Astrocyte (in vitro differentiated cells and primary cell): ENCODE measurements at regions not wholly inside any gene's neighbourhood (a gene's known extent, or its start where the extent isn't known, plus 50 kb on each side); places are given as distances from the start of the nearest gene placed in this dataset.

ENCODE experiments used
- DNase-seq: peaks from one replicate; pipeline ENCODE4 v3.0.0-alpha.2; 2010; ENCODE audit warnings: low read depth
- FAIRE-seq: peaks from 2 replicates; lab custom pipeline; 2011; peaks lifted over from hg19 to GRCh38; lab: Jason Lieb, UNC
- H2AFZ ChIP-seq: 2 replicates; pipeline ENCODE4 v1.6.0; 2012; ENCODE audit warnings: low read depth, low read length, inconsistent platforms
- H3K27ac ChIP-seq: 2 replicates; pipeline ENCODE4 v1.5.1; 2011; ENCODE audit warnings: low read depth, low read length, inconsistent platforms
- H3K27me3 ChIP-seq: 2 replicates; pipeline ENCODE4 v1.6.0; 2011; ENCODE audit warnings: low read length, inconsistent platforms; ENCODE audit not compliant: insufficient read depth
- H3K36me3 ChIP-seq: 2 replicates; pipeline ENCODE4 v1.5.1; 2011; ENCODE audit warnings: low read length, inconsistent platforms; ENCODE audit not compliant: insufficient read depth
- H3K4me1 ChIP-seq: 2 replicates; pipeline ENCODE4 v1.5.1; 2011; ENCODE audit warnings: low read length, inconsistent platforms; ENCODE audit not compliant: insufficient read depth
- H3K4me2 ChIP-seq: 2 replicates; pipeline ENCODE4 v1.6.0; 2012; ENCODE audit warnings: low read length, inconsistent platforms
- H3K4me3 ChIP-seq: 2 replicates; pipeline ENCODE4 v1.5.1; 2011; ENCODE audit warnings: low read depth, mild to moderate bottlenecking, low read length, inconsistent platforms; ENCODE audit not compliant: insufficient read depth
- H3K79me2 ChIP-seq: 2 replicates; pipeline ENCODE4 v1.6.0; 2012; ENCODE audit warnings: mild to moderate bottlenecking, low read length, inconsistent platforms; ENCODE audit not compliant: insufficient read depth
- H3K9ac ChIP-seq: 2 replicates; pipeline ENCODE4 v1.6.0; 2012; ENCODE audit warnings: mild to moderate bottlenecking, low read length, inconsistent platforms
- H3K9me3 ChIP-seq: 2 replicates; pipeline ENCODE4 v1.5.1; 2012; ENCODE audit warnings: low read depth, mild to moderate bottlenecking, low read length, inconsistent platforms; ENCODE audit not compliant: insufficient read depth
- H4K20me1 ChIP-seq: 2 replicates; pipeline ENCODE4 v1.6.0; 2012; ENCODE audit warnings: low read length, inconsistent platforms; ENCODE audit not compliant: insufficient read depth
- H3K27ac Mint-ChIP-seq: one replicate; pipeline ENCODE4 v1.8.0; 2021; ENCODE audit warnings: mild to moderate bottlenecking, mixed read lengths; ENCODE audit not compliant: unreplicated experiment
- H3K27me3 Mint-ChIP-seq: one replicate; pipeline ENCODE4 v1.8.0; 2021; ENCODE audit warnings: low read depth, mixed read lengths; ENCODE audit not compliant: unreplicated experiment
- H3K36me3 Mint-ChIP-seq: one replicate; pipeline ENCODE4 v1.8.0; 2021; ENCODE audit warnings: low read depth, mixed read lengths; ENCODE audit not compliant: unreplicated experiment
- H3K4me1 Mint-ChIP-seq: one replicate; pipeline ENCODE4 v1.8.0; 2021; ENCODE audit warnings: low read depth, mixed read lengths; ENCODE audit not compliant: unreplicated experiment
- H3K4me3 Mint-ChIP-seq: one replicate; pipeline ENCODE4 v1.8.0; 2021; ENCODE audit warnings: mild to moderate bottlenecking, moderate library complexity, mixed read lengths; ENCODE audit not compliant: unreplicated experiment
- H3K9me3 Mint-ChIP-seq: one replicate; pipeline ENCODE4 v1.8.0; 2021; ENCODE audit warnings: mild to moderate bottlenecking, mixed read lengths; ENCODE audit not compliant: unreplicated experiment
- CTCF ChIP-seq: IDR thresholded peaks from 2 replicates; pipeline ENCODE4 v1.5.1; 2011; ENCODE audit warnings: low read depth, mild to moderate bottlenecking, inconsistent platforms, low read length, moderate library complexity; ENCODE audit not compliant: insufficient read depth
- EZH2 ChIP-seq: IDR thresholded peaks from 2 replicates; pipeline ENCODE4 v1.6.1; 2012; ENCODE audit warnings: mild to moderate bottlenecking, low read length, inconsistent platforms; ENCODE audit not compliant: insufficient read depth

- FAIRE-seq (no peak), DNase-seq (no peak)
- Histone ChIP-seq H4K20me1 (no peaks in the 10 kb centered on the region), H3K27me3 (no peaks in the 10 kb centered on the region), H3K9me3 (no peaks in the 10 kb centered on the region), H2AFZ (no peak overlapping the region), H3K4me1 (no peaks in the 10 kb centered on the region), H3K36me3 (no peaks in the 10 kb centered on the region), H3K4me2 (no peak overlapping the region), H3K9ac (no peak overlapping the region), H3K27ac (no peak overlapping the region), H3K79me2 (no peaks in the 10 kb centered on the region), H3K4me3 (no peak overlapping the region)
- Mint-ChIP-seq H3K4me1 (peaks cover 8% of the 10 kb centered on the region), H3K36me3 (no peaks in the 10 kb centered on the region), H3K27me3 (peaks cover 27% of the 10 kb centered on the region), H3K4me3 (no peak overlapping the region), H3K27ac (no peak overlapping the region), H3K9me3 (peaks cover 2% of the 10 kb centered on the region)
- no peak for TF ChIP-seq EZH2
- TF ChIP-seq CTCF, result no peak
These were observed 445.1 kb downstream of the SIPA1L2 start for GRCh38 chr1:232184561-232185530.

GRCh38 chr1:232183802-232184201 is 446.1 kb downstream of the SIPA1L2 start:
- FAIRE-seq (no peak), DNase-seq (no peak)
- H3K4me2 ChIP-seq, result no peak overlapping the region
- no peaks in the 10 kb centered on the region for H3K4me1 ChIP-seq
- H3K27me3 ChIP-seq, result no peaks in the 10 kb centered on the region
- H3K36me3 ChIP-seq, result no peaks in the 10 kb centered on the region
- TF ChIP-seq CTCF, result no peak
- no peak overlapping the region for H3K4me3 Mint-ChIP-seq
- H3K9ac ChIP-seq, result no peak overlapping the region
- peaks cover 8% of the 10 kb centered on the region for H3K4me1 Mint-ChIP-seq
- H3K79me2 ChIP-seq, result no peaks in the 10 kb centered on the region
- H3K27ac ChIP-seq, result no peak overlapping the region
- H3K9me3 Mint-ChIP-seq, result peaks cover 2% of the 10 kb centered on the region
- no peak overlapping the region for H3K27ac Mint-ChIP-seq
- H3K27me3 Mint-ChIP-seq, result peaks cover 27% of the 10 kb centered on the region
- H4K20me1 ChIP-seq, result no peaks in the 10 kb centered on the region
- no peaks in the 10 kb centered on the region for H3K9me3 ChIP-seq
- no peak overlapping the region for H3K4me3 ChIP-seq
- no peak overlapping the region for H2AFZ ChIP-seq
- H3K36me3 Mint-ChIP-seq, result no peaks in the 10 kb centered on the region

GRCh38 chr1:232183266-232183800 is 446.6 kb downstream of the SIPA1L2 start:
- H2AFZ ChIP-seq, result no peak overlapping the region
- no peaks in the 10 kb centered on the region for H4K20me1 ChIP-seq
- Mint-ChIP-seq H3K27me3 (peaks cover 27% of the 10 kb centered on the region), H3K27ac (no peak overlapping the region), H3K4me3 (no peak overlapping the region), H3K4me1 (peaks cover 8% of the 10 kb centered on the region), H3K9me3 (peaks cover 2% of the 10 kb centered on the region), H3K36me3 (no peaks in the 10 kb centered on the region)
- no peaks in the 10 kb centered on the region for H3K27me3 ChIP-seq
- no peaks in the 10 kb centered on the region for H3K79me2 ChIP-seq
- H3K4me2 ChIP-seq, result no peak overlapping the region
- no peak for DNase-seq
- no peaks in the 10 kb centered on the region for H3K9me3 ChIP-seq
- H3K4me3 ChIP-seq, result no peak overlapping the region
- no peaks in the 10 kb centered on the region for H3K4me1 ChIP-seq
- H3K36me3 ChIP-seq, result no peaks in the 10 kb centered on the region
- H3K9ac ChIP-seq, result no peak overlapping the region
- no peak for FAIRE-seq
- no peak for TF ChIP-seq EZH2
- TF ChIP-seq CTCF, result no peak
- H3K27ac ChIP-seq, result no peak overlapping the region
